GM19239 (cell line): ENCODE measurements at regions not wholly inside any gene's neighbourhood (a gene's known extent, or its start where the extent isn't known, plus 50 kb on each side); places are given as distances from the start of the nearest gene placed in this dataset.
"Not testable (repeated sequence)": the region's sequence is repeated elsewhere in the genome, so short reads cannot be mapped to it uniquely, and the experiment has no call there.

Experiments
- DNase-seq: peaks from one replicate; pipeline ENCODE4 v3.0.0; 2011; ENCODE audit warnings: low spot score; ENCODE audit not compliant: insufficient read length
- FAIRE-seq: peaks from 2 replicates; lab custom pipeline; 2011; peaks lifted over from hg19 to GRCh38; lab: Jason Lieb, UNC

GRCh38 chr10:36423821-36424248 lies 701.6 kb upstream of the ANKRD30A start:
- DNase-seq: no peak
- FAIRE-seq: no peak

- FAIRE-seq (no peak), DNase-seq (no peak)
Observed at GRCh38 chr10:36421992-36422391, 703.4 kb upstream of the ANKRD30A start.

GRCh38 chr10:36416513-36416912 lies 708.9 kb upstream of the ANKRD30A start:
- no peak for FAIRE-seq
- DNase-seq: no peak

- FAIRE-seq (no peak), DNase-seq (no peak)
Observed at GRCh38 chr10:36412942-36413341, 712.5 kb upstream of the ANKRD30A start.

GRCh38 chr10:36400238-36400637 lies 725.2 kb upstream of the ANKRD30A start:
- not testable (repeated sequence) for DNase-seq, FAIRE-seq

GRCh38 chr10:36393801-36394200 lies 731.6 kb upstream of the ANKRD30A start:
- FAIRE-seq: no peak
- no peak for DNase-seq

GRCh38 chr10:36391405-36391804 lies 734.0 kb upstream of the ANKRD30A start:
- no peak for FAIRE-seq
- no peak for DNase-seq

GRCh38 chr10:36390221-36390620 lies 735.2 kb upstream of the ANKRD30A start:
- no peak for FAIRE-seq

GRCh38 chr10:36388166-36388565 lies 737.2 kb upstream of the ANKRD30A start:
- DNase-seq (no peak), FAIRE-seq (no peak)

More at GRCh38 chr10:36390221-36390620, 735.2 kb upstream of the ANKRD30A start:
- DNase-seq: no peak

- FAIRE-seq (no peak), DNase-seq (no peak)
Observed at GRCh38 chr10:36385693-36386092, 739.7 kb upstream of the ANKRD30A start.

- DNase-seq (no peak), FAIRE-seq (no peak)
Observed at GRCh38 chr10:36383349-36383748, 741.3 kb upstream of the FZD8 start.

GRCh38 chr10:36381748-36382147 lies 739.7 kb upstream of the FZD8 start:
- FAIRE-seq (no peak), DNase-seq (no peak)

GRCh38 chr10:36380538-36380937 lies 738.4 kb upstream of the FZD8 start:
- DNase-seq: no peak
- FAIRE-seq: no peak

- DNase-seq: no peak
- FAIRE-seq: no peak
Observed at GRCh38 chr10:36375107-36375506, 733.0 kb upstream of the FZD8 start.

- FAIRE-seq (no peak), DNase-seq (no peak)
Observed at GRCh38 chr10:36373424-36374096, 731.5 kb upstream of the FZD8 start.

- FAIRE-seq: no peak
- DNase-seq: no peak
Observed at GRCh38 chr10:36367362-36367761, 725.3 kb upstream of the FZD8 start.

- no peak for FAIRE-seq
- no peak for DNase-seq
Observed at GRCh38 chr10:36366843-36367242, 724.7 kb upstream of the FZD8 start.

GRCh38 chr10:36366065-36366464 lies 724.0 kb upstream of the FZD8 start:
- DNase-seq (no peak), FAIRE-seq (no peak)

- FAIRE-seq: no peak
Observed at GRCh38 chr10:36362257-36362656, 720.2 kb upstream of the FZD8 start.

GRCh38 chr10:36358736-36359135 lies 716.6 kb upstream of the FZD8 start:
- DNase-seq: no peak

More at GRCh38 chr10:36362257-36362656, 720.2 kb upstream of the FZD8 start:
- no peak for DNase-seq

GRCh38 chr10:36354633-36355032 lies 712.5 kb upstream of the FZD8 start:
- no peak for FAIRE-seq
- no peak for DNase-seq

More at GRCh38 chr10:36358736-36359135, 716.6 kb upstream of the FZD8 start:
- FAIRE-seq: no peak

GRCh38 chr10:36351159-36351558 lies 709.1 kb upstream of the FZD8 start:
- no peak for DNase-seq
- no peak for FAIRE-seq
